Jurkat, Clone E6-1 (cell line): ENCODE measurements at regions not wholly inside any gene's neighbourhood (a gene's known extent, or its start where the extent isn't known, plus 50 kb on each side); places are given as distances from the start of the nearest gene placed in this dataset.
"Not testable (repeated sequence)": the region's sequence is repeated elsewhere in the genome, so short reads cannot be mapped to it uniquely, and the experiment has no call there.

Experiments
- DNase-seq: peaks from one replicate; pipeline ENCODE4 v3.0.0-alpha.2; 2011; ENCODE audit warnings: low read depth, low spot score
- H3K4me3 ChIP-seq: 2 replicates; pipeline ENCODE4 v1.5.1; 2011; ENCODE audit warnings: mild to moderate bottlenecking, low read length, control low read depth, moderate library complexity

DNA sequence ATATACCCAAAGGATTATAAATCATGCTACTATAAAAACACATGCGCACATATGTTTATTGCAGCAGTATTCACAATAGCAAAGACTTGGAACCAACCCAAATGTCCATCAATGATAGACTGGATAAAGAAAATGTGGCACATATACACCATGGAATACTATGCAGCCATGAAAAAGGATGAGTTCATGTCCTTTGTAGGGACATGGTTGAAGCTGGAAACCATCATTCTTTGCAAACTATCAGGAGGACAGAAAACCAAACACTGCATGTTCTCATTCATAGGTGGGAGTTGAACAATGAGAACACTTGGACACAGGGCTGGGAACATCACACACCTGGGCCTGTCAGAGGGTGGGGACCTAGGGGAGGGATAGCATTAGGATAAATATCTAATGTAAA lies 98.9 kb upstream of the BCHE start:
- not testable (repeated sequence) for H3K4me3 ChIP-seq, DNase-seq

GRCh38 chr3:165924301-165924791 lies 87.1 kb upstream of the BCHE start:
- H3K4me3 ChIP-seq, DNase-seq: not testable (repeated sequence)

- H3K4me3 ChIP-seq, result no peak overlapping the region
- DNase-seq, result no peak
Observed at GRCh38 chr3:165920984-165921383, 83.8 kb upstream of the BCHE start.

DNA sequence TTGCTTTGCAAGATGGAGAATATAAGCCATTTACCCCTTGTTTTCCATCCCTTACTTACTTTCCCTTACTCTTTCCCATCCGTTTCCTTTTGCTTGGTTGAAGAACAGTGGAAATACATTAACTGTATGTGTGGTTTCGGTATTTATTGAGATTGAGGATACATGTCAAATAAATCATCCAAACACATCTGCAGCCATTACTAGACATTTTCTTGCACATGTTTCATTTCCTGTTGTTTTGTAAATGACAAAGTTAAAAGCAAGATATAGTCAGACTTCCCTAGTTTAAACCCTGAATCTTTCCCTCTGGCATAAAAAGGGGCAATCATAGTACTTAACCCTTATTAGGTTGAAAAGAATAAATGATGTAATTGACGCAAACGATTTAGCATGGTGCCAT lies 82.1 kb upstream of the BCHE start:
- DNase-seq, result no peak
- H3K4me3 ChIP-seq, result no peak overlapping the region

DNA sequence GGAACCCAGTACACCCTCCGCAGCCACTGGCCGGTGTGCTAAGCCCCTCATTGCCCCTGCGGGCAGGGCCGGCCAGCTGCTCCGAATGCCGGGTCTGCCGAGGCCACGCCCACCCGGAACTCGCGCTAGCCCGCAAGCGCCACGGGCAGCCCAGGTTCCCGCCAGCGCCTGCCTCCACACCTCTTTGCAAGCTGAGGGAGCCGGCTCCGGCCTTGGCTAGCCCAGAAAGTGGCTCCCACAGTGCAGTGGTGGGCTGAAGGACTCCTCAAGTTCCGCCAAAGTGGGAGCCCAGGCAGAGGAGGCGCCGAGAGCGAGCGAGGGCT lies 81.4 kb upstream of the BCHE start:
- DNase-seq, result no peak
- H3K4me3 ChIP-seq, result no peak overlapping the region

- DNase-seq, H3K4me3 ChIP-seq: not testable (repeated sequence)
Observed at GRCh38 chr3:165917938-165918656, 80.9 kb upstream of the BCHE start.

DNA sequence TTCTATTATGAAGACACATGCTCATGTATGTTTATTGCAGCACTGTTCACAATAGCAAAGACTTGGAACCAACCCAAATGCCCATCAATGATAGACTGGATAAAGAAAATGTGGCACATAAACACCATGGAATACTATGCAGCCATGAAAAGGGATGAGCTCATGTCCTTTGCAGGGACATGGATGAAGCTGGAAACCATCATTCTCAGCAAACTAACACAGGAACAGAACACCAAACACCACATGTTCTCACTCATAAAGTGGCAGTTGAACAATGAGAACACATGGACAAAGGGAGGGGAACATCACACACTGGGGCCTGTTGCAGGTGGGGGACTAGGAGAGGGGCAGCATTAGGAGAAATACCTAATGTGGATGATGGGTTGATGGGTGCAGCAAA lies 77.9 kb upstream of the BCHE start:
- H3K4me3 ChIP-seq, DNase-seq: not testable (repeated sequence)

- DNase-seq, result no peak
- H3K4me3 ChIP-seq, result no peak overlapping the region
Observed at GRCh38 chr3:165903885-165904630, 66.8 kb upstream of the BCHE start.

DNA sequence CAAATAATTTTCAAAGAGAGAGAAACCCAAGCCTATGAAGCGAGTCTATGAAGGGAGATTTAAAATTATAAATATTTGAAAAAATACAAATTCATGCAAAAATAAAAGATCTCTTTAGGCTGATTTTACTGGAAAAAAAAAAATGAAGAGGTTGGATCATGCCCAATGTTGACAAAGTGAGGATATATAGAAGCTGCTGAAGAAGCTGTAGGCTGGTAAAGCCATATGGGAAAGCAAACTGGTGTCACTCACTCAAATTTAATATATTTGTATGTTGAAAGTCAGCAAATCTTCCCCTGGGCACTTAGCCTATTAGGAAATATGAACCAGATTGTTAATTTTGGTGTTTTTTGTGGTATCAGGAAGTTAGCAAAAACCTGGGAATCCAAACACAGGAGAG lies 61.8 kb upstream of the BCHE start:
- no peak for DNase-seq
- no peak overlapping the region for H3K4me3 ChIP-seq

DNA sequence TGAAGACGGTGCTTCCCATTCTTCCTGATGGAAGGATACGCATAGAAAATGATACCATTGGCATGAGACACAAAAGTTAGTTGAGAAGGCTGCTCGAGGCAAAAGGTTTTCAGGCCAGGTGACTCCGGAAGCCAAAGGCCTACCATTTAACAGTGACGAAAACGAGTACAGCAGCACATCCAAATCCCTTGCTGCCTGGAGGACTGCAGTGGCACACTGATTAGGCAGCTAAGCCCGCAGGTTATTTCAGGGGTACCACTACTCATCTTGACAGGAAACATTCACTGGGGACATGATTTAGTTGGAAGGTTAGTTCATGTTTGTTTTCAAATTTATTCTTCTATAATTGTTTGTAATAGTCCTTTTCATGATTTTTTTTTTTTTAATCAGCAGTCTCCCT lies 59.9 kb upstream of the BCHE start:
- no peak for DNase-seq
- no peak overlapping the region for H3K4me3 ChIP-seq

DNA sequence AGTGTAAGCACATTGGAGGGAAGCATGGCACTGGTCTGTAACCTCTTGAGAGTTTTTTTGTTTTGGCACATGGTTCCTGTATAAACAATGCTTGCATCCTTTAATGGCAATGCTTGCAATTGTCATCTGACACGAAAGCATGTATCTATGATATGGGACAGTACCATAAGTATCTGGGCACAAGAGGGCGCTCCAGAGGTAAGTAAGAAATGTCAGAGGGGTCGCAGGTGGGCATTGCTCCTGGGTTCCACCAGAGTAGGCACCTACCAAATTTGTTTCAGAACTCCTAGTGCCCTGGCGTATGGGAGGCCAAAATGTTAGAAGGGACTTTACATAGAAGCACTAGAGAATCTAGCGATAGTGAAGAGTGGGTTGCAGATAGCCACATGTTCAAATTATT lies 58.7 kb upstream of the BCHE start:
- DNase-seq, result peak; percentile 31
- H3K4me3 ChIP-seq, result no peak overlapping the region

GRCh38 chr3:165892565-165892964 lies 55.3 kb upstream of the BCHE start:
- no peak for DNase-seq
- no peak overlapping the region for H3K4me3 ChIP-seq
